GM23338 (cell line): ENCODE measurements at regions not wholly inside any gene's neighbourhood (a gene's known extent, or its start where the extent isn't known, plus 50 kb on each side); places are given as distances from the start of the nearest gene placed in this dataset.

Experiments used
- ATAC-seq: fragments of 200-7000 bp; cut with Tn5 transposase; 3 replicates; pipeline ENCODE4 v1.9.1; 2020
- DNase-seq: peaks from one replicate; pipeline ENCODE4 v3.0.0-alpha.2; 2015; ENCODE audit warnings: low spot score
- H2AFZ ChIP-seq: fragments of 200-600 bp; sonication (generic); 2 replicates; pipeline ENCODE4 v1.8.0; 2016; ENCODE audit warnings: antibody characterized with exemption, mild to moderate bottlenecking, moderate library complexity
- H3F3A ChIP-seq: fragments of 200-600 bp; sonication (generic); replicated peaks from 2 replicates; pipeline ENCODE4 v1.8.0; 2017; ENCODE audit warnings: antibody characterized with exemption, mixed run types, low read depth
- H3K27ac ChIP-seq: fragments of 200-600 bp; sonication (generic); 2 replicates; pipeline ENCODE4 v1.6.1; 2016; ENCODE audit warnings: low read depth
- H3K27me3 ChIP-seq: fragments of 200-600 bp; sonication (generic); 2 replicates; pipeline ENCODE4 v1.8.0; 2016; ENCODE audit warnings: mild to moderate bottlenecking, mixed run types, moderate library complexity; ENCODE audit not compliant: insufficient read depth
- H3K36me3 ChIP-seq: fragments of 200-600 bp; sonication (generic); 2 replicates; pipeline ENCODE4 v1.8.0; 2016; ENCODE audit warnings: mild to moderate bottlenecking; ENCODE audit not compliant: insufficient read depth
- H3K4me1 ChIP-seq: fragments of 200-600 bp; sonication (generic); 2 replicates; pipeline ENCODE4 v1.8.0; 2016; ENCODE audit warnings: mild to moderate bottlenecking, moderate library complexity; ENCODE audit not compliant: insufficient read depth
- H3K4me2 ChIP-seq: fragments of 200-600 bp; sonication (generic); 2 replicates; pipeline ENCODE4 v1.7.1; 2017; ENCODE audit warnings: mixed run types
- H3K4me3 ChIP-seq: fragments of 200-600 bp; sonication (generic); 2 replicates; pipeline ENCODE4 v1.6.1; 2016; ENCODE audit warnings: mixed run types
- H3K79me2 ChIP-seq: fragments of 200-600 bp; sonication (generic); replicated peaks from 2 replicates; pipeline ENCODE4 v1.8.0; 2017; ENCODE audit warnings: mild to moderate bottlenecking; ENCODE audit not compliant: insufficient read depth
- H3K9me2 ChIP-seq: fragments of 200-600 bp; sonication (generic); 2 replicates; pipeline ENCODE4 v1.8.0; 2017; ENCODE audit not compliant: insufficient read depth
- H4K20me1 ChIP-seq: fragments of 200-600 bp; sonication (generic); replicated peaks from 2 replicates; pipeline ENCODE4 v1.8.0; 2017; ENCODE audit warnings: mild to moderate bottlenecking; ENCODE audit not compliant: insufficient read depth
- H3K27ac Mint-ChIP-seq: 2 replicates; pipeline ENCODE4 v1.8.0; 2020; ENCODE audit warnings: inconsistent platforms, mild to moderate bottlenecking, moderate library complexity, mixed read lengths
- H3K27me3 Mint-ChIP-seq: 3 replicates; pipeline ENCODE4 v1.8.0; 2022; ENCODE audit warnings: low read depth, mild to moderate bottlenecking, moderate library complexity, mixed read lengths, inconsistent platforms; ENCODE audit not compliant: insufficient read depth, poor library complexity
- H3K36me3 Mint-ChIP-seq: 3 replicates; pipeline ENCODE4 v1.8.0; 2021; ENCODE audit warnings: low read depth, mild to moderate bottlenecking, inconsistent platforms, moderate library complexity, mixed read lengths
- H3K4me1 Mint-ChIP-seq: 3 replicates; pipeline ENCODE4 v1.8.0; 2020; ENCODE audit warnings: mild to moderate bottlenecking, inconsistent platforms, mixed read lengths
- H3K4me3 Mint-ChIP-seq: 3 replicates; pipeline ENCODE4 v1.8.0; 2021; ENCODE audit warnings: moderate library complexity, mild to moderate bottlenecking, inconsistent platforms, mixed read lengths
- H3K9me3 Mint-ChIP-seq: 3 replicates; pipeline ENCODE4 v1.8.0; 2020; ENCODE audit warnings: moderate library complexity, mild to moderate bottlenecking, inconsistent platforms, mixed read lengths
- CREB1 ChIP-seq: fragments of 250-450 bp; sonication (Bioruptor Pico); IDR thresholded peaks from 2 replicates; pipeline ENCODE4 v1.5.0; 2020; ENCODE audit warnings: low read depth, mild to moderate bottlenecking, moderate library complexity
- EZH2 ChIP-seq: fragments of 200-600 bp; sonication (generic); IDR thresholded peaks from one replicate; pipeline ENCODE4 v1.8.0; 2017; ENCODE audit warnings: antibody characterized with exemption, mild to moderate bottlenecking, low read depth; ENCODE audit not compliant: unreplicated experiment
- EZH2phosphoT487 ChIP-seq: fragments of 200-600 bp; sonication (generic); IDR thresholded peaks from one replicate; pipeline ENCODE4 v1.8.1; 2018; ENCODE audit warnings: antibody characterized with exemption; ENCODE audit not compliant: unreplicated experiment
- POLR2AphosphoS5 ChIP-seq: IDR thresholded peaks from 2 replicates; pipeline ENCODE4 v1.6.1; 2016; ENCODE audit warnings: antibody characterized with exemption, low read depth
- TF ChIP-seq, protein P1 (sequence below): fragments of 250-450 bp; sonication (Bioruptor Pico); IDR thresholded peaks from 2 replicates; pipeline ENCODE4 v1.5.0; 2020; ENCODE audit warnings: mild to moderate bottlenecking, moderate library complexity
- TF ChIP-seq, protein P2 (sequence below): IDR thresholded peaks from 2 replicates; pipeline ENCODE4 v1.6.1; 2016; ENCODE audit warnings: antibody characterized with exemption

- no peaks in the 10 kb centered on the region for H3K4me1 Mint-ChIP-seq
- TF ChIP-seq POLR2AphosphoS5 (no peak), CREB1 (CRISPR knock-in tag) (no peak), EZH2phosphoT487 (no peak), EZH2 (no peak)
- TF ChIP-seq, protein P1, sequence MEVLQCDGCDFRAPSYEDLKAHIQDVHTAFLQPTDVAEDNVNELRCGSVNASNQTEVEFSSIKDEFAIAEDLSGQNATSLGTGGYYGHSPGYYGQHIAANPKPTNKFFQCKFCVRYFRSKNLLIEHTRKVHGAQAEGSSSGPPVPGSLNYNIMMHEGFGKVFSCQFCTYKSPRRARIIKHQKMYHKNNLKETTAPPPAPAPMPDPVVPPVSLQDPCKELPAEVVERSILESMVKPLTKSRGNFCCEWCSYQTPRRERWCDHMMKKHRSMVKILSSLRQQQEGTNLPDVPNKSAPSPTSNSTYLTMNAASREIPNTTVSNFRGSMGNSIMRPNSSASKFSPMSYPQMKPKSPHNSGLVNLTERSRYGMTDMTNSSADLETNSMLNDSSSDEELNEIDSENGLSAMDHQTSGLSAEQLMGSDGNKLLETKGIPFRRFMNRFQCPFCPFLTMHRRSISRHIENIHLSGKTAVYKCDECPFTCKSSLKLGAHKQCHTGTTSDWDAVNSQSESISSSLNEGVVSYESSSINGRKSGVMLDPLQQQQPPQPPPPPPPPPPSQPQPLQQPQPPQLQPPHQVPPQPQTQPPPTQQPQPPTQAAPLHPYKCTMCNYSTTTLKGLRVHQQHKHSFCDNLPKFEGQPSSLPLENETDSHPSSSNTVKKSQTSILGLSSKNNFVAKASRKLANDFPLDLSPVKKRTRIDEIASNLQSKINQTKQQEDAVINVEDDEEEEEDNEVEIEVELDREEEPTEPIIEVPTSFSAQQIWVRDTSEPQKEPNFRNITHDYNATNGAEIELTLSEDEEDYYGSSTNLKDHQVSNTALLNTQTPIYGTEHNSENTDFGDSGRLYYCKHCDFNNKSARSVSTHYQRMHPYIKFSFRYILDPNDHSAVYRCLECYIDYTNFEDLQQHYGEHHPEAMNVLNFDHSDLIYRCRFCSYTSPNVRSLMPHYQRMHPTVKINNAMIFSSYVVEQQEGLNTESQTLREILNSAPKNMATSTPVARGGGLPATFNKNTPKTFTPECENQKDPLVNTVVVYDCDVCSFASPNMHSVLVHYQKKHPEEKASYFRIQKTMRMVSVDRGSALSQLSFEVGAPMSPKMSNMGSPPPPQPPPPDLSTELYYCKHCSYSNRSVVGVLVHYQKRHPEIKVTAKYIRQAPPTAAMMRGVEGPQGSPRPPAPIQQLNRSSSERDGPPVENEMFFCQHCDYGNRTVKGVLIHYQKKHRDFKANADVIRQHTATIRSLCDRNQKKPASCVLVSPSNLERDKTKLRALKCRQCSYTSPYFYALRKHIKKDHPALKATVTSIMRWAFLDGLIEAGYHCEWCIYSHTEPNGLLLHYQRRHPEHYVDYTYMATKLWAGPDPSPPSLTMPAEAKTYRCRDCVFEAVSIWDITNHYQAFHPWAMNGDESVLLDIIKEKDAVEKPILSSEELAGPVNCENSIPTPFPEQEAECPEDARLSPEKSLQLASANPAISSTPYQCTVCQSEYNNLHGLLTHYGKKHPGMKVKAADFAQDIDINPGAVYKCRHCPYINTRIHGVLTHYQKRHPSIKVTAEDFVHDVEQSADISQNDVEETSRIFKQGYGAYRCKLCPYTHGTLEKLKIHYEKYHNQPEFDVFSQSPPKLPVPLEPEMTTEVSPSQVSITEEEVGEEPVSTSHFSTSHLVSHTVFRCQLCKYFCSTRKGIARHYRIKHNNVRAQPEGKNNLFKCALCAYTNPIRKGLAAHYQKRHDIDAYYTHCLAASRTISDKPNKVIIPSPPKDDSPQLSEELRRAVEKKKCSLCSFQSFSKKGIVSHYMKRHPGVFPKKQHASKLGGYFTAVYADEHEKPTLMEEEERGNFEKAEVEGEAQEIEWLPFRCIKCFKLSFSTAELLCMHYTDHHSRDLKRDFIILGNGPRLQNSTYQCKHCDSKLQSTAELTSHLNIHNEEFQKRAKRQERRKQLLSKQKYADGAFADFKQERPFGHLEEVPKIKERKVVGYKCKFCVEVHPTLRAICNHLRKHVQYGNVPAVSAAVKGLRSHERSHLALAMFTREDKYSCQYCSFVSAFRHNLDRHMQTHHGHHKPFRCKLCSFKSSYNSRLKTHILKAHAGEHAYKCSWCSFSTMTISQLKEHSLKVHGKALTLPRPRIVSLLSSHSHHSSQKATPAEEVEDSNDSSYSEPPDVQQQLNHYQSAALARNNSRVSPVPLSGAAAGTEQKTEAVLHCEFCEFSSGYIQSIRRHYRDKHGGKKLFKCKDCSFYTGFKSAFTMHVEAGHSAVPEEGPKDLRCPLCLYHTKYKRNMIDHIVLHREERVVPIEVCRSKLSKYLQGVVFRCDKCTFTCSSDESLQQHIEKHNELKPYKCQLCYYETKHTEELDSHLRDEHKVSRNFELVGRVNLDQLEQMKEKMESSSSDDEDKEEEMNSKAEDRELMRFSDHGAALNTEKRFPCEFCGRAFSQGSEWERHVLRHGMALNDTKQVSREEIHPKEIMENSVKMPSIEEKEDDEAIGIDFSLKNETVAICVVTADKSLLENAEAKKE (CRISPR knock-in tag): no peak
- TF ChIP-seq, protein P2, sequence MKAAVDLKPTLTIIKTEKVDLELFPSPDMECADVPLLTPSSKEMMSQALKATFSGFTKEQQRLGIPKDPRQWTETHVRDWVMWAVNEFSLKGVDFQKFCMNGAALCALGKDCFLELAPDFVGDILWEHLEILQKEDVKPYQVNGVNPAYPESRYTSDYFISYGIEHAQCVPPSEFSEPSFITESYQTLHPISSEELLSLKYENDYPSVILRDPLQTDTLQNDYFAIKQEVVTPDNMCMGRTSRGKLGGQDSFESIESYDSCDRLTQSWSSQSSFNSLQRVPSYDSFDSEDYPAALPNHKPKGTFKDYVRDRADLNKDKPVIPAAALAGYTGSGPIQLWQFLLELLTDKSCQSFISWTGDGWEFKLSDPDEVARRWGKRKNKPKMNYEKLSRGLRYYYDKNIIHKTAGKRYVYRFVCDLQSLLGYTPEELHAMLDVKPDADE: no peak
Observed at GRCh38 chr4:111499706-111500105, 645.5 kb upstream of the FAM241A start.

More at GRCh38 chr4:111499706-111500105, 645.5 kb upstream of the FAM241A start:
- Mint-ChIP-seq H3K9me3 (no peaks in the 10 kb centered on the region), H3K36me3 (no peaks in the 10 kb centered on the region), H3K27me3 (no peaks in the 10 kb centered on the region), H3K4me3 (no peak overlapping the region), H3K27ac (no peak overlapping the region)
- ATAC-seq (no peak), DNase-seq (no peak)
- Histone ChIP-seq H3K4me3 (no peak overlapping the region), H2AFZ (no peak overlapping the region), H3F3A (no peaks in the 10 kb centered on the region), H3K4me1 (no peaks in the 10 kb centered on the region), H3K27ac (no peak overlapping the region), H3K9me2 (no peaks in the 10 kb centered on the region), H3K36me3 (no peaks in the 10 kb centered on the region), H3K79me2 (no peaks in the 10 kb centered on the region), H3K4me2 (no peak overlapping the region), H4K20me1 (no peaks in the 10 kb centered on the region), H3K27me3 (no peaks in the 10 kb centered on the region)
